A549 (cell line): ENCODE measurements at regions not wholly inside any gene's neighbourhood (a gene's known extent, or its start where the extent isn't known, plus 50 kb on each side); places are given as distances from the start of the nearest gene placed in this dataset.

Source experiments
- CTCF ChIP-seq: fragments of >200 bp; sonication (Bioruptor Twin); formaldehyde crosslinking; IDR thresholded peaks from 3 replicates; pipeline ENCODE4 v1.5.1; 2016
- EP300 ChIP-seq, 2 experiments: fragments of >200 bp; sonication (Bioruptor Twin); formaldehyde crosslinking; IDR thresholded peaks; 2 replicates in 1 of 2; 3 replicates in 1 of 2; pipeline ENCODE4 v1.6.1; 2016 to 2017
- FOSL2 ChIP-seq, 2 experiments: fragments of 450-650 bp in 1 of 2; fragments of >200 bp in 1 of 2; sonication (Bioruptor Twin) in 1 of 2; formaldehyde crosslinking; IDR thresholded peaks; 2 replicates each; pipeline versions ENCODE4 v1.5.0 to v1.6.1; 2016 to 2020; ENCODE audit warnings: mild to moderate bottlenecking in 1 of 2, moderate library complexity in 1 of 2
- JUNB ChIP-seq: fragments of >200 bp; sonication (Bioruptor Twin); formaldehyde crosslinking; IDR thresholded peaks from 2 replicates; pipeline ENCODE4 v1.6.1; 2016
- POLR2A ChIP-seq: IDR thresholded peaks from 2 replicates; pipeline ENCODE4 v1.6.1; 2012; ENCODE audit warnings: mild to moderate bottlenecking, low read length
- REST ChIP-seq: fragments of 200-600 bp; sonication (generic); IDR thresholded peaks from 2 replicates; pipeline ENCODE4 v1.6.1; 2016; ENCODE audit warnings: antibody characterized with exemption, mild to moderate bottlenecking, moderate library complexity
- RNF2 ChIP-seq: fragments of 200-600 bp; sonication (generic); IDR thresholded peaks from 2 replicates; pipeline ENCODE4 v1.6.1; 2016; ENCODE audit warnings: low read depth, mild to moderate bottlenecking, antibody characterized with exemption, moderate library complexity, borderline replicate concordance

GRCh38 chr1:242639104-242639503 is 114.6 kb upstream of the PLD5 start:
- TF ChIP-seq RNF2 = no peak
- TF ChIP-seq CTCF = no peak
- TF ChIP-seq EP300 (IDR thresholded peaks at IDR 0.05) = no peak
- no peak for TF ChIP-seq FOSL2 (IDR thresholded peaks at IDR 0.05)
- TF ChIP-seq FOSL2 (CRISPR knock-in tag; IDR thresholded peaks at IDR 0.05) = no peak
- TF ChIP-seq POLR2A = no peak
- no peak for TF ChIP-seq JUNB
- TF ChIP-seq REST = peak; percentile 48
